ENCODE measurements at regions not wholly inside any gene's neighbourhood (a gene's known extent, or its start where the extent isn't known, plus 50 kb on each side); places are given as distances from the start of the nearest gene placed in this dataset.
A peak's percentile ranks its signal among the peaks of the same experiment; 100 is the strongest.

GRCh38 chr4:53937327-53937726, 127.1 kb downstream of the CHIC2 start:
- Histone ChIP-seq H3K9me3 (replicated peaks in 1 of 11) (peaks cover 14 to 27% (median 18%) of the 10 kb centered on the region in 11 experiments), H3K4me3 (no peak overlapping the region), H3K9ac (no peak overlapping the region), H3K4me2 (no peak overlapping the region), H3K4me1 (no peaks in the 10 kb centered on the region), H3K27me3 (no peaks in the 10 kb centered on the region), H3K27ac (no peak overlapping the region), H3K36me3 (no peaks in the 10 kb centered on the region), H4K20me1 (no peaks in the 10 kb centered on the region)
- TF ChIP-seq Cebpa-rat (IDR thresholded peaks at IDR 0.05), result no peak

DNA sequence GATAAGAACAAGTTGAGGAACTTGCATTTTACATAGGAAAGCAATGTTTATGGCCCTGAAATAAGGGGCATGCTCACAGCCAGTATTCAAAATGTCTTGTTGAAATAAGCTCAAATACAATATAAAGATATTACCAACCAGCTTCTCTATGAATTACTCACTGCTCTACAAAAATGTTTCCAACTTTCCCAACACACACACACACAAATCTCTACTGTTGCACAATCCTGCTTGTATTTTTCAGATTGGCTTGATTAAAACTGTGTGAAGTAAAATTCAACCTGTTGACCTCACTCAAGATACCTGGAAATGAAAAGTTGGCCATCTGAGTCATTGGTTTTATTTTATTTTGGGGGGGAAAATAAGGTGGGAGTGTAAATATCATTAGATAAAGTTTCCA, 128.6 kb downstream of the CHIC2 start:
- Histone ChIP-seq H3K4me2 (no peak overlapping the region), H3K36me3 (no peaks in the 10 kb centered on the region), H3K4me1 (no peaks in the 10 kb centered on the region), H3K9me3 (replicated peaks in 1 of 11) (peaks cover 11 to 21% (median 18%) of the 10 kb centered on the region in 11 experiments), H3K9ac (no peak overlapping the region), H3K27me3 (no peaks in the 10 kb centered on the region), H3K4me3 (no peak overlapping the region), H3K27ac (no peak overlapping the region), H4K20me1 (no peaks in the 10 kb centered on the region)
- no peak for TF ChIP-seq Cebpa-rat (IDR thresholded peaks at IDR 0.05)

- no peaks in the 10 kb centered on the region for H3K27me3 ChIP-seq
- H3K4me2 ChIP-seq, result no peak overlapping the region
- no peak overlapping the region for H3K9ac ChIP-seq
- no peaks in the 10 kb centered on the region for H3K36me3 ChIP-seq
- H3K27ac ChIP-seq, result no peak overlapping the region
- H3K4me1 ChIP-seq, result peaks cover 0 to 20% (median 8%) of the 10 kb centered on the region in 10 experiments; a peak in 12 of 20 replicates
- H3K4me3 ChIP-seq, result no peak overlapping the region
- no peaks in the 10 kb centered on the region for H4K20me1 ChIP-seq
- TF ChIP-seq Cebpa-rat (IDR thresholded peaks at IDR 0.05), result no peak
- H3K9me3 ChIP-seq (replicated peaks in 1 of 11), result peaks cover 0 to 9% (median 6%) of the 10 kb centered on the region in 11 experiments; a peak in 6 of 22 replicates
Measured at GRCh38 chr4:53932796-53933610, 131.4 kb downstream of the CHIC2 start.

GRCh38 chr4:53931461-53931961, 132.9 kb downstream of the CHIC2 start:
- no peaks in the 10 kb centered on the region for H3K27me3 ChIP-seq
- no peak overlapping the region for H3K4me3 ChIP-seq
- H3K36me3 ChIP-seq, result no peaks in the 10 kb centered on the region
- peaks cover 10 to 29% (median 15%) of the 10 kb centered on the region in 10 experiments; a peak in 18 of 20 replicates for H3K4me1 ChIP-seq
- H3K9ac ChIP-seq, result no peak overlapping the region
- no peak overlapping the region for H3K27ac ChIP-seq
- H3K9me3 ChIP-seq (replicated peaks in 1 of 11), result peaks cover 0 to 9% (median 6%) of the 10 kb centered on the region in 11 experiments; a peak in 6 of 22 replicates
- H3K4me2 ChIP-seq, result no peak overlapping the region
- no peak for TF ChIP-seq Cebpa-rat (IDR thresholded peaks at IDR 0.05)
- H4K20me1 ChIP-seq, result no peaks in the 10 kb centered on the region

GRCh38 chr4:53929955-53930798, 134.2 kb downstream of the CHIC2 start:
- Histone ChIP-seq H3K27me3 (no peaks in the 10 kb centered on the region), H3K27ac (peak overlapping the region in 2 of 11 experiments; percentile 25 to 32; a peak in 1 of 22 replicates), H3K9ac (no peak overlapping the region), H3K4me2 (peak overlapping the region in 5 of 11 experiments; percentile 8 to 70 (median 41); a peak in 7 of 22 replicates), H3K4me3 (no peak overlapping the region), H3K9me3 (replicated peaks in 1 of 11) (peaks cover 0 to 9% (median 6%) of the 10 kb centered on the region in 11 experiments; a peak in 6 of 22 replicates), H4K20me1 (no peaks in the 10 kb centered on the region), H3K36me3 (no peaks in the 10 kb centered on the region), H3K4me1 (peaks cover 10 to 29% (median 15%) of the 10 kb centered on the region in 10 experiments; a peak in 18 of 20 replicates)
- no peak for TF ChIP-seq Cebpa-rat (IDR thresholded peaks at IDR 0.05)

DNA sequence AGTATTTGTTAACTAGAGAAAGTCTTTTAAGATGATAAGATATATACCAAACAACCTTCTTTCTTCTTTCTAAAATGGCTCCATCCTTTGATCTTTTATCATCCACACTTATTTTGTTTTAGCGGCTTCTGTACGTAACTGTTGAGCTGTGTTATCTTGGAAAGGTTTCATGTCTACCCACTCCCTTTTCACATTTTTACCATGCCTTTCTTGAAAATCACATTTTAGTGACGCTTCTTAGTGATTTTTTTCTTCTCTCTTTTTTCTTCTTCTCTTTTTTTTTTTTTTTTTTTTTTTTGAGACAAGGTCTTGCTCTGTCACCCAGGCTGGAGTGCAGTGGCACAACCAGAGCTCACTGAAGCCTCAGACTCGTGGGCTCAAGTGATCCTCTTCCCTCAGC, 135.1 kb downstream of the CHIC2 start:
- no peaks in the 10 kb centered on the region for H4K20me1 ChIP-seq
- peaks cover 10 to 29% (median 15%) of the 10 kb centered on the region in 10 experiments; a peak in 18 of 20 replicates for H3K4me1 ChIP-seq
- H3K27me3 ChIP-seq, result no peaks in the 10 kb centered on the region
- H3K4me3 ChIP-seq, result no peak overlapping the region
- no peak overlapping the region for H3K9ac ChIP-seq
- H3K27ac ChIP-seq, result peak overlapping the region in 3 of 11 experiments; percentile 12 to 32 (median 25); a peak in 3 of 22 replicates
- H3K9me3 ChIP-seq (replicated peaks in 1 of 11), result peaks cover 0 to 9% (median 6%) of the 10 kb centered on the region in 11 experiments; a peak in 6 of 22 replicates
- H3K36me3 ChIP-seq, result no peaks in the 10 kb centered on the region
- no peak for TF ChIP-seq Cebpa-rat (IDR thresholded peaks at IDR 0.05)
- peak overlapping the region in 4 of 11 experiments; percentile 13 to 70 (median 44); a peak in 6 of 22 replicates for H3K4me2 ChIP-seq

DNA sequence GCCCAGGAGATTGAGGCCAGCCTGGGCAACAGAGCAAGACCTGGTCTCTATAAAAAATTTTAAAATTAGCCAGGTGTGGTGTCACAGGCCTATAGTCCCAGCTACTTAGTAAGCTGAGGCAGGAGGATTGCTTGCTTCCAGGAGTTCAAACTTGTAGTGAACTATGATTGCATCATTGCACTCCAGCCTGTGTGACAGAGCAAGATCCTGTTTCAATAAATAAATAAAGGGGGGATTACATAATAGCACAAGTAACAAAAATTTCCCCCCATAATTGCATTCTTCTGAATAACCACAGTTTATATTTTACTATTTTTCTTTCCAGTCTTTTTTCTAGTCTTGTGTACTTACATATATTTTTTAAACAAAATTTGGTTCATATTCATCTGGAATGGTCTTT, 135.6 kb downstream of the CHIC2 start:
- H3K4me2 ChIP-seq, result peak overlapping the region in 5 of 11 experiments; percentile 10 to 48 (median 32); a peak in 7 of 22 replicates
- peaks cover 10 to 29% (median 15%) of the 10 kb centered on the region in 10 experiments; a peak in 18 of 20 replicates for H3K4me1 ChIP-seq
- H3K9me3 ChIP-seq (replicated peaks in 1 of 11), result peaks cover 0 to 9% (median 6%) of the 10 kb centered on the region in 11 experiments; a peak in 6 of 22 replicates
- H3K9ac ChIP-seq, result no peak overlapping the region
- 0 out of 22 replicates have a peak overlapping the region, but pooled peaks of 1 of the 11 experiments have one; percentile 25 for H3K27ac ChIP-seq
- no peaks in the 10 kb centered on the region for H3K27me3 ChIP-seq
- no peak overlapping the region for H3K4me3 ChIP-seq
- H4K20me1 ChIP-seq, result no peaks in the 10 kb centered on the region
- no peaks in the 10 kb centered on the region for H3K36me3 ChIP-seq
- TF ChIP-seq Cebpa-rat (IDR thresholded peaks at IDR 0.05), result peak in 3 of 11 experiments; percentile 12 to 42 (median 15); a peak in 2 of 22 replicates

DNA sequence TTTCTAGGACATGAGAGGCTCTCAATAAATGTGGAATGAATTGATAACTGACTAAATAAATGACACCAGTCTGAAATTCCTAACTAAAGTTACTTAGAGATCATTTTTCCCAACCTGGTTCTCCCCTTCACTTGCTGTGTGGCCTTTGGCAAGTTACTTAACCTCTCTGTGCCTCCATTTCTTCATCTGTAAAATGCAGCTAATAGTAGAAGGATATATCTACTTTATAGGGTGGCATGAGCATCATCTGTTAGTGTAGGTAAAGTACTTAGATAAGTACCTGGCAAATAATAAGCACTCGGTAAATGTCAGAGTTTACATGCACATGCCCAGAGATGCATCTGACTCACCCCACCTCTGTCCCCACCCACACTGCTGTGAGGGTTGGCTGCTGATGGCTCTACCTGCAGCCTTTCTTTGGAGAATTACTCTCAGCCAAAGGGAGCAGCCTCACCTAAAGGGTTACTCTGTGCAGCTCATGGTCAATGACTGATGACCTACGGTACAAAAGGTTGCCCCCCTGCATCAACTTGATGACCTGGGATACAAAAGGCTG, 139.3 kb downstream of the CHIC2 start:
- Histone ChIP-seq H3K4me1 (peaks cover 10 to 36% (median 16%) of the 10 kb centered on the region in 10 experiments; a peak in 18 of 20 replicates), H4K20me1 (no peaks in the 10 kb centered on the region), H3K4me3 (no peak overlapping the region), H3K9ac (no peak overlapping the region), H3K27ac (no peak overlapping the region), H3K4me2 (no peak overlapping the region), H3K9me3 (replicated peaks in 1 of 11) (no peaks in the 10 kb centered on the region), H3K36me3 (no peaks in the 10 kb centered on the region), H3K27me3 (no peaks in the 10 kb centered on the region)
- no peak for TF ChIP-seq Cebpa-rat (IDR thresholded peaks at IDR 0.05)

Data from BLaER1 treated with 17β-estradiol and CSF1 and Interleukin-3, amounts not matched to agents 10 nM and 100 nM (cell line).